ENCODE measurements at regions not wholly inside any gene's neighbourhood (a gene's known extent, or its start where the extent isn't known, plus 50 kb on each side); places are given as distances from the start of the nearest gene placed in this dataset.

- peak; percentile 81 for DNase-seq (ENCODE audit: low read depth)
Measured at GRCh38 chr15:62444104-62445022, 279.3 kb upstream of the C2CD4B start.

GRCh38 chr15:62445244-62445643, 280.2 kb upstream of the C2CD4B start:
- no peak for DNase-seq (ENCODE audit: low read depth)

GRCh38 chr15:62446984-62447383, 281.9 kb upstream of the C2CD4B start:
- no peak for DNase-seq (ENCODE audit: low read depth)

GRCh38 chr15:62447742-62448141, 282.7 kb upstream of the C2CD4B start:
- no peak for DNase-seq (ENCODE audit: low read depth)

- DNase-seq (ENCODE audit: low read depth): no peak
Measured at GRCh38 chr15:62449638-62450037, 284.6 kb upstream of the C2CD4B start.

- DNase-seq (ENCODE audit: low read depth): no peak
Measured at GRCh38 chr15:62450061-62450460, 285.0 kb upstream of the C2CD4B start.

- no peak for DNase-seq (ENCODE audit: low read depth)
Measured at GRCh38 chr15:62452026-62452425, 286.9 kb upstream of the C2CD4B start.

GRCh38 chr15:62452667-62453066, 287.6 kb upstream of the C2CD4B start:
- no peak for DNase-seq (ENCODE audit: low read depth)

GRCh38 chr15:62453375-62453774, 288.3 kb upstream of the C2CD4B start:
- DNase-seq (ENCODE audit: low read depth): no peak

- no peak for DNase-seq (ENCODE audit: low read depth)
Measured at GRCh38 chr15:62453981-62454380, 288.9 kb upstream of the C2CD4B start.

GRCh38 chr15:62454567-62455172, 289.6 kb upstream of the C2CD4B start:
- DNase-seq (ENCODE audit: low read depth): no peak

GRCh38 chr15:62455441-62455921, 290.4 kb upstream of the C2CD4B start:
- no peak for DNase-seq (ENCODE audit: low read depth)

- DNase-seq (ENCODE audit: low read depth): no peak
Measured at GRCh38 chr15:62456011-62456920, 291.2 kb upstream of the C2CD4B start.

GRCh38 chr15:62457100-62457499, 292.0 kb upstream of the C2CD4B start:
- no peak for DNase-seq (ENCODE audit: low read depth)

GRCh38 chr15:62459875-62460274, 294.8 kb upstream of the C2CD4B start:
- no peak for DNase-seq (ENCODE audit: low read depth)

- no peak for DNase-seq (ENCODE audit: low read depth)
Measured at GRCh38 chr15:62462268-62462667, 297.2 kb upstream of the C2CD4B start.

GRCh38 chr15:62462721-62463120, 297.6 kb upstream of the C2CD4B start:
- DNase-seq (ENCODE audit: low read depth): no peak

GRCh38 chr15:62464705-62465104, 299.6 kb upstream of the C2CD4B start:
- no peak for DNase-seq (ENCODE audit: low read depth)

- no peak for DNase-seq (ENCODE audit: low read depth)
Measured at GRCh38 chr15:62465173-62465572, 300.1 kb upstream of the C2CD4B start.

- no peak for DNase-seq (ENCODE audit: low read depth)
Measured at GRCh38 chr15:62469478-62469873, 304.4 kb upstream of the C2CD4B start.

GRCh38 chr15:62469874-62470688, 305.0 kb upstream of the C2CD4B start:
- peak; percentile 73 for DNase-seq (ENCODE audit: low read depth)

All from non-pigmented ciliary epithelial cell (primary cell).